K562 (cell line): ENCODE measurements at regions not wholly inside any gene's neighbourhood (a gene's known extent, or its start where the extent isn't known, plus 50 kb on each side); places are given as distances from the start of the nearest gene placed in this dataset.

Experiments used
- ATAC-seq: fragments of 200-7000 bp; cut with Tn5 transposase; 3 replicates; pipeline ENCODE4 v1.9.1; 2020; ENCODE audit warnings: moderate library complexity
- BruUV-seq: library from RNA; stranded (reverse); fragments of 400-500 nt; replicated peaks from 2 replicates; lab custom pipeline; 2021; lab: Mats Ljungman, UMichigan
- CTCF ChIA-PET: fragments of 300-600 bp; formaldehyde crosslinking; extraction: SDS; loops from one replicate; lab custom pipeline; 2021; ENCODE audit warnings: low intra/inter-chr PET ratio; lab: Yijun Ruan, JAX
- POLR2A ChIA-PET: fragments of 300-600, 350-650 bp; sonication (Branson Sonifier 250); formaldehyde crosslinking; extraction: SDS; loops from one replicate; lab custom pipeline; 2021; ENCODE audit warnings: antibody characterized with exemption, inconsistent platforms; lab: Yijun Ruan, JAX
- DNase-seq, 4 experiments: peaks; one replicate each; pipeline versions ENCODE4 v3.0.0 to v3.0.0-alpha.2; 2011 to 2018; ENCODE audit warnings: low spot score in 3 of 4, mixed read lengths in 3 of 4; ENCODE audit errors: extremely low read depth in 1 of 4
- FAIRE-seq: peaks from 2 replicates; lab custom pipeline; 2011; peaks lifted over from hg19 to GRCh38; lab: Jason Lieb, UNC
- H2AFZ ChIP-seq: 2 replicates; pipeline ENCODE4 v1.6.0; 2011; ENCODE audit warnings: low read depth, low read length, control low read depth, inconsistent platforms
- H3K27ac ChIP-seq: fragments of 200-600 bp; 3 replicates; pipeline ENCODE4 v1.8.0; 2011; ENCODE audit warnings: low read depth, mild to moderate bottlenecking, control low read depth, inconsistent platforms, low read length, moderate library complexity, mixed read lengths; ENCODE audit errors: extremely low read depth
- H3K27me3 ChIP-seq, 2 experiments: fragments of 300-600 bp in 1 of 2; 2 replicates in 1 of 2; 3 replicates in 1 of 2; pipeline versions ENCODE4 v1.6.0 to v1.8.0; 2011; ENCODE audit warnings: inconsistent platforms in 2 of 2, low read length in 2 of 2, mild to moderate bottlenecking in 1 of 2, mixed read lengths in 1 of 2, moderate library complexity in 1 of 2; ENCODE audit not compliant: control insufficient read depth in 2 of 2, insufficient read depth in 2 of 2
- H3K36me3 ChIP-seq: fragments of 300-600 bp; 3 replicates; pipeline ENCODE4 v1.8.0; 2011; ENCODE audit warnings: mild to moderate bottlenecking, low read length, inconsistent platforms; ENCODE audit not compliant: control insufficient read depth, insufficient read depth
- H3K4me1 ChIP-seq, 2 experiments: fragments of 200-600 bp in 1 of 2; replicated peaks in 1 of 2; 2 replicates in 1 of 2; 3 replicates in 1 of 2; pipeline versions ENCODE4 v1.5.1 to v1.8.0; 2011; ENCODE audit warnings: inconsistent platforms in 2 of 2, low read length in 2 of 2, mild to moderate bottlenecking in 1 of 2, mixed read lengths in 1 of 2, moderate library complexity in 1 of 2; ENCODE audit not compliant: control insufficient read depth in 2 of 2, insufficient read depth in 2 of 2
- H3K4me2 ChIP-seq: 2 replicates; pipeline ENCODE4 v1.6.1; 2011; ENCODE audit warnings: low read length, control low read depth, inconsistent platforms, mixed read lengths; ENCODE audit not compliant: insufficient read depth
- H3K4me3 ChIP-seq: fragments of 200-600 bp; sonication (generic), shearing (Covaris generic); 2 replicates; pipeline ENCODE4 v1.5.1; 2016; ENCODE audit warnings: control low read depth, inconsistent platforms
- H3K79me2 ChIP-seq: fragments of 200-600 bp; 3 replicates; pipeline ENCODE4 v1.8.0; 2011; ENCODE audit warnings: low read length, inconsistent platforms; ENCODE audit not compliant: control insufficient read depth, insufficient read depth
- H3K9ac ChIP-seq, 2 experiments: 2 replicates each; pipeline versions ENCODE4 v1.6.0 to v1.6.1; 2011; ENCODE audit warnings: low read depth in 2 of 2, low read length in 2 of 2, control low read depth in 1 of 2, inconsistent platforms in 1 of 2, mild to moderate bottlenecking in 1 of 2, mixed read lengths in 1 of 2; ENCODE audit not compliant: insufficient read depth in 1 of 2
- H3K9me1 ChIP-seq: one replicate; pipeline ENCODE4 v1.6.0; 2011; ENCODE audit warnings: inconsistent platforms, mild to moderate bottlenecking, low read length, moderate library complexity; ENCODE audit not compliant: control insufficient read depth, insufficient read depth
- H3K9me3 ChIP-seq: replicated peaks from 2 replicates; pipeline ENCODE4 v1.5.1; 2011; ENCODE audit warnings: low read depth, low read length, inconsistent platforms; ENCODE audit not compliant: control insufficient read depth, insufficient read depth
- H4K20me1 ChIP-seq: replicated peaks from 2 replicates; pipeline ENCODE4 v1.6.1; 2011; ENCODE audit warnings: low read length, inconsistent platforms, mixed read lengths; ENCODE audit not compliant: control insufficient read depth, insufficient read depth
- AFF4 ChIP-seq: sonication (generic); formaldehyde crosslinking; IDR thresholded peaks from 2 replicates; pipeline ENCODE4 v1.8.0; 2023; ENCODE audit warnings: mild to moderate bottlenecking, missing genetic modification reagents
- BACH1 ChIP-seq: fragments of 200-800 bp; sonication (Bioruptor generic); IDR thresholded peaks from 2 replicates; pipeline ENCODE4 v1.6.1; 2016; ENCODE audit warnings: missing genetic modification characterization, missing compliant biosample characterization
- BCL6 ChIP-seq: fragments of 250-450 bp; sonication (Bioruptor Pico); IDR thresholded peaks from 2 replicates; pipeline ENCODE4 v1.4.0; 2020
- BCOR ChIP-seq: fragments of 450-650 bp; IDR thresholded peaks from 2 replicates; pipeline ENCODE4 v1.6.1; 2016
- CBFA2T3 ChIP-seq: fragments of 450-650 bp; IDR thresholded peaks from 2 replicates; pipeline ENCODE4 v1.6.1; 2017
- CCNT2 ChIP-seq: IDR thresholded peaks from 2 replicates; pipeline ENCODE4 v1.6.1; 2011; ENCODE audit warnings: borderline replicate concordance, low read depth, mild to moderate bottlenecking, moderate library complexity, mixed read lengths, low read length; ENCODE audit not compliant: insufficient read length; ENCODE audit errors: extremely low read depth
- E2F1 ChIP-seq: sonication (generic); formaldehyde crosslinking; IDR thresholded peaks from 2 replicates; pipeline ENCODE4 v1.8.1; 2023; ENCODE audit warnings: mild to moderate bottlenecking, missing genetic modification reagents, moderate library complexity
- MTA2 ChIP-seq: fragments of 450-650 bp; IDR thresholded peaks from 2 replicates; pipeline ENCODE4 v1.6.1; 2016; ENCODE audit warnings: low read depth
- OTX1 ChIP-seq: fragments of 450-650 bp; formaldehyde crosslinking; IDR thresholded peaks from 2 replicates; pipeline ENCODE4 v1.4.0; 2022; ENCODE audit warnings: mild to moderate bottlenecking
- SIN3B ChIP-seq: fragments of 450-650 bp; IDR thresholded peaks from 2 replicates; pipeline ENCODE4 v1.6.1; 2017; ENCODE audit warnings: low read depth, mild to moderate bottlenecking, moderate library complexity
- SOX6 ChIP-seq: fragments of 450-650 bp; IDR thresholded peaks from 2 replicates; pipeline ENCODE4 v1.6.1; 2014; ENCODE audit warnings: mild to moderate bottlenecking
- SPI1 ChIP-seq: IDR thresholded peaks from 2 replicates; pipeline ENCODE4 v1.6.1; 2011; ENCODE audit warnings: low read depth, low read length, control low read depth, borderline replicate concordance
- TAL1 ChIP-seq: fragments of 450-650 bp; IDR thresholded peaks from 2 replicates; pipeline ENCODE4 v1.6.1; 2016; ENCODE audit warnings: mild to moderate bottlenecking
- ZBED1 ChIP-seq: IDR thresholded peaks from 2 replicates; pipeline ENCODE4 v1.6.1; 2014
- ZBTB9 ChIP-seq: fragments of 450-650 bp; formaldehyde crosslinking; IDR thresholded peaks from 2 replicates; pipeline ENCODE4 v1.4.0; 2020; ENCODE audit warnings: mild to moderate bottlenecking, moderate library complexity
- WGBS: fragments of 100-300 bp; shearing (Covaris generic); methylation state at CpG from one replicate; pipeline ENCODE4 v1.1.6; 2016; ENCODE audit warnings: low coverage, mixed read lengths; ENCODE audit not compliant: insufficient coverage; ENCODE audit errors: missing lambda C conversion rate; 5-methylcytosine and 5-hydroxymethylcytosine counted together
- in situ Hi-C: fragments of 300-500 bp; cut with MboI; formaldehyde crosslinking; loops from 4 replicates; pipeline ENCODE4 v1.15.0; 2018; ENCODE audit warnings: inconsistent platforms, mixed read lengths
- intact Hi-C: fragments of 100-400 bp; cut with micrococcal nuclease; formaldehyde crosslinking; loops from 2 replicates; pipeline ENCODE4 v1.14.2; 2022
- TF ChIP-seq, protein P1 (sequence below): fragments of 450-650 bp; IDR thresholded peaks from 2 replicates; pipeline ENCODE4 v1.7.1; 2018; ENCODE audit warnings: mild to moderate bottlenecking, low read depth; ENCODE audit not compliant: partially characterized antibody

DNA sequence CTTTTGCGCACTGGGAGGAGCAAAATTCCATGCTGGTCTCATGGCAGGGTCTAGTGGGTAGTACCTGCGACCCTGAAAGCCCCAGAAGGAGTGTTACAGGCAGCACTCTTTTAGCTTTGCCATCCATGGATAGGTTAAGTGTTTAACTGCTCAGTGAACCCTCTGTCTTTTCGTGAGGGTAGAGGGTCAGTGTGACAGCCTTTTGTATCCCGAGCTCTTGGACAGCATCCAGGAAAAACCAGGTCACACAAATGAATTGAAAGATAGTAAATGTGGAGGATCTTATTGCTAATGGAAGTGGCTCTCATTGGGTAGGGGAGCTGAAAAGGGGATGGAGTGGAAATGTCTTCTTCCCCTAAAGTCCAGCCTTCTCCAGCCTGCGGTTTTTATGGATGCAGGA is 57.8 kb upstream of the CCDC112 start:
- BruUV-seq: no TSS peak
- in situ Hi-C loops (no loop called here), intact Hi-C loops (no loop called here)
- CTCF ChIA-PET: no interaction called here
- no peak overlapping the region for H2AFZ ChIP-seq
- no peaks in the 10 kb centered on the region for H3K9me1 ChIP-seq
- POLR2A ChIA-PET: no interaction called here
- DNase-seq: no peak
- H3K4me2 ChIP-seq: no peak overlapping the region
- no peak overlapping the region for H3K4me3 ChIP-seq
- H3K9ac ChIP-seq: no peak overlapping the region
- H3K36me3 ChIP-seq: no peaks in the 10 kb centered on the region
- H3K4me1 ChIP-seq: peaks cover 0 to 7% of the 10 kb centered on the region in 2 experiments; a peak in 2 of 5 replicates
- 0% methylated on average over 5 of the region's 5 CpGs for WGBS
- no peaks in the 10 kb centered on the region for H3K27me3 ChIP-seq
- no peak for FAIRE-seq
- H3K27ac ChIP-seq: no peak overlapping the region
- no peaks in the 10 kb centered on the region for H4K20me1 ChIP-seq
- ATAC-seq: no peak
- no peaks in the 10 kb centered on the region for H3K79me2 ChIP-seq
- no peaks in the 10 kb centered on the region for H3K9me3 ChIP-seq
- no peak for TF ChIP-seq SOX6
- TF ChIP-seq, protein P1, sequence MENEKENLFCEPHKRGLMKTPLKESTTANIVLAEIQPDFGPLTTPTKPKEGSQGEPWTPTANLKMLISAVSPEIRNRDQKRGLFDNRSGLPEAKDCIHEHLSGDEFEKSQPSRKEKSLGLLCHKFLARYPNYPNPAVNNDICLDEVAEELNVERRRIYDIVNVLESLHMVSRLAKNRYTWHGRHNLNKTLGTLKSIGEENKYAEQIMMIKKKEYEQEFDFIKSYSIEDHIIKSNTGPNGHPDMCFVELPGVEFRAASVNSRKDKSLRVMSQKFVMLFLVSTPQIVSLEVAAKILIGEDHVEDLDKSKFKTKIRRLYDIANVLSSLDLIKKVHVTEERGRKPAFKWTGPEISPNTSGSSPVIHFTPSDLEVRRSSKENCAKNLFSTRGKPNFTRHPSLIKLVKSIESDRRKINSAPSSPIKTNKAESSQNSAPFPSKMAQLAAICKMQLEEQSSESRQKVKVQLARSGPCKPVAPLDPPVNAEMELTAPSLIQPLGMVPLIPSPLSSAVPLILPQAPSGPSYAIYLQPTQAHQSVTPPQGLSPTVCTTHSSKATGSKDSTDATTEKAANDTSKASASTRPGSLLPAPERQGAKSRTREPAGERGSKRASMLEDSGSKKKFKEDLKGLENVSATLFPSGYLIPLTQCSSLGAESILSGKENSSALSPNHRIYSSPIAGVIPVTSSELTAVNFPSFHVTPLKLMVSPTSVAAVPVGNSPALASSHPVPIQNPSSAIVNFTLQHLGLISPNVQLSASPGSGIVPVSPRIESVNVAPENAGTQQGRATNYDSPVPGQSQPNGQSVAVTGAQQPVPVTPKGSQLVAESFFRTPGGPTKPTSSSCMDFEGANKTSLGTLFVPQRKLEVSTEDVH: no peak
- no peak for TF ChIP-seq BCOR
- no peak for TF ChIP-seq E2F1
- TF ChIP-seq TAL1: no peak
- TF ChIP-seq OTX1 (CRISPR knock-in tag): no peak
- no peak for TF ChIP-seq ZBTB9 (CRISPR knock-in tag)
- TF ChIP-seq ZBED1: no peak
- no peak for TF ChIP-seq CBFA2T3
- TF ChIP-seq AFF4 (CRISPR knock-in tag): no peak
- TF ChIP-seq BACH1 (tag): no peak
- no peak for TF ChIP-seq BCL6 (CRISPR knock-in tag)
- no peak for TF ChIP-seq SPI1
- no peak for TF ChIP-seq CCNT2
- TF ChIP-seq MTA2: no peak
- TF ChIP-seq SIN3B: no peak
